ENCODE measurements at regions not wholly inside any gene's neighbourhood (a gene's known extent, or its start where the extent isn't known, plus 50 kb on each side); places are given as distances from the start of the nearest gene placed in this dataset.

GRCh38 chr9:103713631-103714030, 380.5 kb upstream of the SMC2 start:
- TF ChIP-seq POLR2A (IDR thresholded peaks at IDR 0.05): no peak
- TF ChIP-seq CTCF (IDR thresholded peaks at IDR 0.05): no peak
